ENCODE measurements at regions not wholly inside any gene's neighbourhood (a gene's known extent, or its start where the extent isn't known, plus 50 kb on each side); places are given as distances from the start of the nearest gene placed in this dataset.
"Not testable (repeated sequence)": the region's sequence is repeated elsewhere in the genome, so short reads cannot be mapped to it uniquely, and the experiment has no call there.

GRCh38 chrX:18034945-18035344, 173.8 kb upstream of the RAI2 start:
- DNase-seq (ENCODE audit: low spot score): no peak
- TF ChIP-seq CTCF (IDR thresholded peaks at IDR 0.05; ENCODE audit: extremely low read depth, missing control alignments): no peak

- no peak for TF ChIP-seq CTCF (IDR thresholded peaks at IDR 0.05; ENCODE audit: extremely low read depth, missing control alignments)
These were observed 173.4 kb upstream of the RAI2 start for GRCh38 chrX:18034504-18034903.

GRCh38 chrX:18032486-18033221, 171.6 kb upstream of the RAI2 start:
- no peak for DNase-seq (ENCODE audit: low spot score)
- no peak for TF ChIP-seq CTCF (IDR thresholded peaks at IDR 0.05; ENCODE audit: extremely low read depth, missing control alignments)

More at GRCh38 chrX:18034504-18034903, 173.4 kb upstream of the RAI2 start:
- DNase-seq (ENCODE audit: low spot score): no peak

- DNase-seq (ENCODE audit: low spot score): no peak
- no peak for TF ChIP-seq CTCF (IDR thresholded peaks at IDR 0.05; ENCODE audit: extremely low read depth, missing control alignments)
These were observed 170.8 kb upstream of the RAI2 start for GRCh38 chrX:18031726-18032375.

GRCh38 chrX:18030656-18031055, 169.6 kb upstream of the RAI2 start:
- not testable (repeated sequence) for DNase-seq (ENCODE audit: low spot score)

GRCh38 chrX:18026166-18026565, 165.1 kb upstream of the RAI2 start:
- no peak for DNase-seq (ENCODE audit: low spot score)
- no peak for TF ChIP-seq CTCF (IDR thresholded peaks at IDR 0.05; ENCODE audit: extremely low read depth, missing control alignments)

- TF ChIP-seq CTCF (IDR thresholded peaks at IDR 0.05; ENCODE audit: extremely low read depth, missing control alignments): no peak
- no peak for DNase-seq (ENCODE audit: low spot score)
These were observed 156.3 kb upstream of the RAI2 start for GRCh38 chrX:18017411-18017810.

- no peak for TF ChIP-seq CTCF (IDR thresholded peaks at IDR 0.05; ENCODE audit: extremely low read depth, missing control alignments)
- no peak for DNase-seq (ENCODE audit: low spot score)
These were observed 155.8 kb upstream of the RAI2 start for GRCh38 chrX:18016941-18017340.

Measured in GM20000 (cell line).